GM19395 (cell line): ENCODE measurements at regions not wholly inside any gene's neighbourhood (a gene's known extent, or its start where the extent isn't known, plus 50 kb on each side); places are given as distances from the start of the nearest gene placed in this dataset.
"Not testable (repeated sequence)": the region's sequence is repeated elsewhere in the genome, so short reads cannot be mapped to it uniquely, and the experiment has no call there.

ENCODE experiments used
- ATAC-seq: cut with Tn5 transposase; IDR thresholded peaks from one replicate; pipeline ENCODE4 v1.9.1; 2021; ENCODE audit warnings: mild to moderate bottlenecking, moderate library complexity; ENCODE audit not compliant: unreplicated experiment

DNA sequence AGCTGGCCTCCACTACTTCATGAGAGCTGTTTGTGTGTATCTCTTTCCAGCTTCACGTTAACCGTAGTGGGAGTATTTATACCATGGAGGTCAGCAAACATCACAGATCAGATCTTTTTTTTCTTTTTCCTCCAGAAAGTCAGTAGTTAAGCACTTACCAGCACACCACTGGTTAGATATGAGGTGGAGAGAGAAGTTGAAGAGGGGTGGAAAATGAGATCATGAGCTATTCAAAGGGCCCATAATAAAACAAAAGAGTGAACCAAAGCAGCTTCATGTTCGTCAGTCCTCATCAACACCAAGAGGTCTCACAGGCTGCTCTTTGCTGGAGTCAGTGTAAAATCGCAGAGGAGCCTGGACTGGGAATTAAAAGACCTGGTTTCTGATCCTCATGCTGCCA lies 125.1 kb upstream of the SGK1 start:
- ATAC-seq: no peak

DNA sequence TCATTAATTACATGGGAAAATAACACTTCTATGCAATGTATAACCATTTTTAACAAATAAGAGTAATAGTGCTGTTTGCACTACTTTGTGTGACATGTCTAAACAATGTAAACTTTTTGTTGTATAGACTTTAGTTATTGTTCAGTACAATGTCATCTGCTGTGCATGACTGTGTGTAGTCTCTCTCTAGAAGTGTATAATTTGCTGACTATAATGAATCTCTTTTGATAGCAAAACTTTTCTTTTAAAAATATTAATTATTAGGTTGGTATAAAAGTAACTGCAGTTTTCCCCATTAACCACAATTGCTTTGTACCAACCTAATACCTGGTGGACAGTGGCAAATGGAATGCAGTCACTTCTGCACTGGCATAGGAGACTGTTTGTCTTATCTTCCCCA lies 124.2 kb upstream of the SGK1 start:
- no peak for ATAC-seq

DNA sequence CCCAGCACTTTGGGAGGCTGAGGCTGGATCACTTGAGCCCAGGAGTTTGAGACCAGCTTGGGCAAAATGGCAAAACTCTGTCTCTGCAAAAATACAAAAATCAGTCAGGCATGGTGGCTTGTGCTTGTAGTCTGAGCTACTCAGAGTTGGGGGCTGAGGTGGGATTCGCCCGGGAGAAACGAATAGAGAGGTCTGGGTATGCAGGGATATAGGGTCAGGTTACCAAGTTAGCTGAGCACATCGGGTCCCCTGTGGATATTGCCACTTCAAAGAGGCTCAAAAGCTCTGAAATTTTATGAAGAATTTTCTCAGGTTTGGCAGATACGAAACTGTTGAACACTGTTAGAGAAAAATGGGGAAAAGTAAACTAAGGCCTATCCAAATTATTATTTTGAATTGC lies 120.9 kb upstream of the SGK1 start:
- ATAC-seq: no peak

DNA sequence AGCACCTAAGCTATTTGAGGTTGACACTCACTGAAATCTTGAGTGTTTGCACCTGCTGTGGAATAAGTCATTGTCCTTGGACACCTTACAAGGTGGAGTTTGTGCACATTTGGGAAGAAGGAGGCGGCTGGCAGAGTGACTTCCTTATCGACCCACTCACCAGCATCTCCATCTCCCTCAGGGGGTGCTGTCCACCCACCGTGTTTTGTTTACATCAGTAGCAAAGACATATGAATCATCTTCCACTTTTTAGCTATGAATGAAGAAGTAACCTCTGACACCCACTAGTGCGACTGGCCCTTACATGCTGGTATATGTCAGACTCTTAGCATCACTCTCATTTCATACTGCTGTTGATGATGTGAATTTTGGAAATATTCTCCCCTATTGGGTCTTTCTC lies 119.5 kb upstream of the SGK1 start:
- ATAC-seq: peak; percentile 43

DNA sequence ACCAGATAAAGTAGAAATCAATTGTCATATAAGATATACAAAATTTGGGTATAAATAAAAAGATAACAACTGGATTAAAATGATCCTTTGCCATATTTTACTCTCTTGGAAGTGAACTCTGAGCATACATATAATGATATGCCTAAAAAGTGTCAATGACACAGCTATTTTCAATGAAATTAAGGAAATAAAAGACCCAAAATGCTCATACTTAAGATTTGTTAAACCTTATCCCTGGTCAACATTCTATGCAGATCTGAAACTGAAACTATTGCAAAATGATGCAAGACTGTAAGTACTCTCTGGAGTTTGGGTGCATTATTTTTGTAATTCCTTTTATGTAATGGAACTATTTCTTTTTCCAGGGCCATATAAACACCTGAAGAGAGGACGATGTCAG lies 119.0 kb upstream of the SGK1 start:
- peak; percentile 37 for ATAC-seq

DNA sequence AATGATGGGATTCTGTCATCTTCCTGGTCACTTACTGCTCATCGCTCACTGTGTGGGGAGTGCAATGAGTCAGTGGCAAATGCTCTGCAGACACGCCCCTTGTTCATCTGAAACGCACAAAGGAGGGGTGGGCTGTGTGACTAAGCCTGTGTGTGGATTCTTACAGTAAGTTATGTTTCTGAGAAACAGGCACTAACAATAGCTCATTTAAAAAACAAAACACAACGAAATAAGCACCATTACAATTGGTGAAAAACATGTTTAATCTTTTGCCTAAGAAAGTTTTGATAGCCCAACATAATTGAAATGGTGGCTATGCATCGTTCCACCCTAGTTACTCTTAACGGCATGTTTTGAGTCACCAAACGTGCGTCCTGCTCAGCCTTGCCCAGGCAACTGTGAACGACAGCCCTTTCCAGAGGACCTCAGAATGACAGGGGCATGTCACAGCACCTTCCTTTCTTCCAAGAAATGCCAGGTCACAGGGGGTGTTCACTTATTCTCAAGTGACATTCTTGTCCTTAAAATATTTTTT lies 118.4 kb upstream of the SGK1 start:
- ATAC-seq: peak; percentile 95

DNA sequence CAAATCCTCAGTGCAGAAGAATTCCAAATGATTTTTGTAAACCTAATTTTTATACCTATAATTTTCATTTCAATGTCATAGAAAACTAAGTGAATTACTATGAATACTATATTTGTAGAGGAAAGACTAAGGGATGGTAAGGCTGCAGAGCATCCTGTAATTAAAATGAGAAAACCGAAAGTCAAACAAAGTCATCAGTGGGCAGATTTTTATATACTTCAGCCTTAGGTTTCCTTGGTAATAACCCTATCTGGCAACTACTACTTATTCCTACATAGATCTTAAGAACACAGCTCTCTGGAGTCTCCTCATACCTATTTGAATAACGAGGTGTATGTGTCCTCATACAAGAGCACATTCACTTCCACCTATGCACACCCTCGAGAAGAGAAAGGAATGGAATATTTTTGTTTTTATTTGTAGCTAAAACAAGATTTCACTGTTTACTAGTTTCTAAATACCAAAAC lies 117.9 kb upstream of the SGK1 start:
- ATAC-seq: no peak

DNA sequence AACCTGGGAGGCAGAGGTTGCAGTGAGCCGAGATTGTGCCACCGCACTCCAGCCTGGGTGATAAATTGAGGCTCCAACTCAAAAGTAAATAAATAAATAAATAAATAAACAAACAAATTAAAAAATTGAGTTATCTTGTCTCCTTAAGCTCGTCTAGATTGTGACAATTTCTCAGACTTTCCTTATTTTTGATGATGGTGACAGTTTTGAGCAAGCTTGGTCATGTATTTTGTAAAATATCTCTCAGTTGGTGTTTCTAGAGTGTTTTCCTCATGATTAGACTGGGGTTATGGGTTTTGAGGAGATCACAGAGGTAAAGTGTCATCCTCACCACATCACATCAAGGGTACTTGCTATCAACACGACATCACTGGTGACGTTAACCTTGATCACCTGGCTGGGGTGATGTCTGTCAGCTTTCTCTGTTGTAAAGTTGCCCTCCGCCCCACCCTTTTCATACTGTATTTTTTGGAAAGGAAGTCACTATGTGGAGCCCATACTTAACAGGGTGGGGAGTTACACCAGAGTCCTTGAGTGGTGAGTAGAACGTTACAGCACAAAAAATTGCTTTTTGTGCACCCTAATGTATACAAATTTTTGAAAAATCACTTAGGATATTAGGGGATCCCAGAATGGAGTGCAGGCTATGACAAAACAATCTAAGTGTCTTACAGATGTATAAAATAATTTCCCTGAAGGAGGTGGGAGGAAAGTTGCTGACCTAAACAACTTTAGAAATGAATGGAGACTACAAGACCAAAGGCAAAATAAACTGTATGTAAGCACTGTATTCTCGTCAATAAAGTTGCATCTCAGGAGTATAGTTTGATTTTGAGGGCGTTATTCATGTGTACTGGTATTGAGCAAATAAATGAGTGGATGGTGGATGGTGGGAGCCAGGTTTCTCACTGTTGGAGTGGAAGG lies 116.4 kb upstream of the SGK1 start:
- ATAC-seq: no peak

DNA sequence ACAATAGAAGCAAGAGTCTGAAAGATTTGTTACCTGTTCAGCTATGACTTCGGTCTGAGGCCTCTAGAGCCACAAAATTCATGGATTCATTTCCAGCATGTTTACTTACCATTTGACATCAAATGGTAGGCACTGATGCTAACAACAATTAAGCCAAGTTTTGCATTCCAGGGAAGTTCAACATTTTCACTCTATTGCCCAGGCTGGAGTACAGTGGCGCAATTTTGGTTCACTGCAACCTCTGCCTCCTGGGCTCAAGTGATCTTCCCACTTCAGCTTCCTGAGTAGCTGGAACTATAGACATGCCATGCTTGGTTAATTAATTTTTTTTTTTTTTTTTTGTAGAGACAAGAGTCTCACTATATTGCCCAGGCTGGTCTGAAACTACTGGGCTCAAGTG lies 114.1 kb upstream of the SGK1 start:
- no peak for ATAC-seq

DNA sequence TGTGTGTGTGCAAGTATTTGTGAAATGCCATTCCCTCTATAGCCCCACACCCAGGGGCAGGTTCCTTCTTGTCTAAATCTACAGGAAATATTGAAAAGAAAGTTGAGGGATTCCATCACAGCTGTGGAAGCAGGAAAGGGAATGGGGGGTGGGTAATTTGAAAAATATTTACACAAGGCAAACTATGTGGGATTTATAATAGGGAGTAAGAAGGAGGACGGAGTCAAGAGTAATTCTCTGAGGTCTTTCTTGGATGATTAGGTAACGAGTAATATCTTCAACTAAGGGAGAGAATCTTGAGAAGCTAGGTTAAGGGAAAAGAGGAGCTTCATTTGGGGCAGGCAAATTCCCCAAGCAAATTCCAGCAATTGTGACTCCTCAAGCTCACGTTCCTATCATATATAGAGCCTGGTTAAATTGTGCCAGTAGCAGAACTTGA lies 113.5 kb upstream of the SGK1 start:
- no peak for ATAC-seq

DNA sequence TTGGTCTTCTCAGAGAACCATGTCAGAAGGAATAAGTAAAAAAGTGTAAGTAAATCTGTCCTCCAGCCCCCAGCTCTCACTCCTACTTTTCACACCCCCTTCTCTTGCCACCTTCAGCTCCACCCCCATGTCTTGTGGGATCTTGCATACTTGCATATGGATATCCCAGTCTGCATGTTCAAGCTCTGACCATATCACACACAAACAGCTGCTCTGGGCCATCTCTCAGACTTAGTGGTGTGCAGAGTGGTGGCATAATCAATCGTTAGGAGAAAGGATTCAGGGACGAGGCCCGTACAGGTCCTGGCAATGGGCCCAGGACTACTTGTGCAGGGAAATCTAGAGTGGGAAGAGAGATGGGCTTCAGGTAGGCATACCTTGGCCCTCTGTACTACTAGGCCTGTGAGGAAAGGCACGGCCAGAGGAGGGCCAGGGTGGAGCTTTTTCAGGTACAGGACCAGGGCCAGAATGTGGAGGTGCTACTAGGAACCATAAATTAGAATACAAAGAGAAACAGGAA lies 112.0 kb upstream of the SGK1 start:
- no peak for ATAC-seq

DNA sequence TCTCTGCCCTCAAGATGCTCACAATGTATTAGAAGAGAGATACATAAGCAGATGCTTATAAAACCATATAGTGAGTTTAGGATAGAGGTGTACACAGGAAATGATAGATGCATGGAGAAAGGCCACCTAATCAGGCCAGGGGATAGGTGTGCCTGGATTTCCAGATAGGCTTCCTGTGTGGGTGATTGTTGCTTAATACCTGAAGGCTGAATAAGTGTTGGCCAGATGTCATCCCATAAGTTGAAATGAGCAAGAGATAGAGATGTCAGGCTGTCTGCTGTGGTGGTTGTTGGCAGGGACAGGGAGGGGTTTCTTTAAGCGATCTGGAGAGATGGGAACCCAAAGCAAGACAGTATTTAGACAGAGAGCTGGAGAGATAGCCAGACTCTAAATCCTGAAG lies 109.8 kb upstream of the SGK1 start:
- ATAC-seq: no peak

DNA sequence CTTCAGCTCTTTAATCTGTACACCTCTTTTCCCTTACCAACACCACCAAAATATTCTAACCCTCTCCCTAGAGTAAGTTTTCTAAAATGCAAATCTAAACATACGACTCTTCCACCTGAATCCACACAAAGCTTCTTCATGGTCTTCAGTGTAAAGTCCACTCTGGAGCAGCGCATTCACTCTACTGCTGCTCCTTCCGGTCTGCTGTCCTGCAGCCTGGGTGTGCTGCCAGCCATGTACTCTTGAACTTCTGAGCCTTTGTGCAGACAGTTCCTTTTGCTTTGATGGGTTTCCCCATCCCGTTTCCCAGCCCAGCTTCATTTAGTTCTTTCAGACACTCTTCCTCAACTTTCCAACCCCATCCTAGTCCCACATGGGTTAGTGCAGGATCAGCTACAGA lies 108.7 kb upstream of the SGK1 start:
- ATAC-seq: no peak

DNA sequence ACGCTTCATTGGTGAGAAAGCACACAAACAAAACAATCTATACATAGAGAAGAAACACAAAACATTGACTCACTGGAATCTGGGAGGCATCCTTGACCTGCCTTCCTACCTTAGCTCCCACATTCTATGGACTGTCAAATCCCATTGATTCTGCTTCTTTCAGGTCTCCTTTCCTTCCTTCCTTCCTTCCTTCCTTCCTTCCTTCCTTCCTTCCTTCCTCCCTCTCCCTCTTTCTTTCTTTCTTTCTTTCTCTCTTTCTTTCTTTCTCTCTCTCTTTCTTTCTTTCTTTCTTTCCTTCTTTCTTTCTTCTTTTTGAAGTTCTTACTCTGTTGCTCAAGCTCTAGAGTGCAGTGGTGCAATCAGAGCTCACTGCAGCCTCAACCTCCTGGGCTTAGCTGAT lies 108.0 kb upstream of the SGK1 start:
- not testable (repeated sequence) for ATAC-seq

DNA sequence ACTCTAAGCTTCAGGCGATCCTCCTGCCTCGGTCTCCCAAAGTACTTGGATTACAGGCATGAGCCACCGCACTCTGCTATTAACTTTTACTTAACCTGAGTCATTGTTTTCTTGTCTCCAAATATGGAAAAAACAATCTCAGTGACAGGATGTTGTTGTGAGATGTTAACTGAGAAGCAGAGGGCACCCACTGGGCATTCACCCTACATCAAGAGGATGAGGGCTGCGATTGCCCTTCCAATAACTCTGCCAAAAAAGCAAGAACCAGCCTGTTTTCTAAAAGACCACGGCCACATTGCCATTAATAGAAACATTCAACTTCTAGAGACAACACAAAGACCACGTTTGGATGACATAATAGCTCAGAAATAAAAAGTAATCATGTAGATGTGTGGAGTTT lies 107.6 kb upstream of the SGK1 start:
- no peak for ATAC-seq

DNA sequence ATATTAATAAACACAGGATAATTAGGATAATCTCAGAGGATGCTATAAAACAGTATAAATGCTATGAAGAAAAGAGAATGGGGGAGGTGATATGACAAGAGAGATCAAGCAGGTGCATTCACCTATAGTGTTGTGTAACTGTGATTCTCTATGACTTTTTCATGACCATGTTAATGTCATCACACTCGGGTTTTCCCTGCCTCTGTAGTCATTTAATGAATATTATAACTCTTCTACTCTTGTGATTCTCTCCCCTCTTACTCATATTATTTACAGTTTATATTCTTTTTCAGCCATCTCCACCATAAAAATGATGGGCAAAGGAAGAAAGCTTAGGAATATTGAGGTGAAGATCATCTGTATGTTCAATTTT lies 106.9 kb upstream of the SGK1 start:
- no peak for ATAC-seq

DNA sequence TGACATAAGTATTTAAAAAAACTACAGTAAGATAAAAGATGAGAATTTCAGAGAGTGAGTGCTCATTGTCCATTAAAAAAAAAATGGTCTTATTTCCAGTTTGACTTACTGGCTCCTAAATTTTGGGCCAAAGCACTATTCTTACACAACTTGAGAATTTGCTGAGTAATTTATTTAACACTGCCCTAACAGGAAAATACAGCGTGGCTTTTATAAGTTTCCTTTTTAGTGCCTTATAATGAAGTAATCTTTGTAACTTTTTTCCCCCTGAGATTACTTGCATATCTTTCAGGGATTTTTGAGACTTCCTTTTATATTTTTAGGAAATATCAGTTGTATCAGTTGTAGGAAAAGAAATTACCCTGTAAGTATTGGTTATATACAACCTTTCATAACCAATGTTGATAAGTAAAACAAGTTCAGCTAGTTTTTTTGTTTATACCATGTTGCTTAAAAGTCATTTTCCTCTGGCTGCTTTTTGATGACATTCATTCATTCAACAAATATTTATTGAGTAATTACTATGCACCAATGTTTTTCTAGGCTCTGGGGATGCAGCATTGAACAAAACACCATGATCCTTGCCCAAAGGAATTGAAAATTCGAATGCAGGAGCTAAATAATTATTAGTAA lies 106.4 kb upstream of the SGK1 start:
- ATAC-seq: no peak

DNA sequence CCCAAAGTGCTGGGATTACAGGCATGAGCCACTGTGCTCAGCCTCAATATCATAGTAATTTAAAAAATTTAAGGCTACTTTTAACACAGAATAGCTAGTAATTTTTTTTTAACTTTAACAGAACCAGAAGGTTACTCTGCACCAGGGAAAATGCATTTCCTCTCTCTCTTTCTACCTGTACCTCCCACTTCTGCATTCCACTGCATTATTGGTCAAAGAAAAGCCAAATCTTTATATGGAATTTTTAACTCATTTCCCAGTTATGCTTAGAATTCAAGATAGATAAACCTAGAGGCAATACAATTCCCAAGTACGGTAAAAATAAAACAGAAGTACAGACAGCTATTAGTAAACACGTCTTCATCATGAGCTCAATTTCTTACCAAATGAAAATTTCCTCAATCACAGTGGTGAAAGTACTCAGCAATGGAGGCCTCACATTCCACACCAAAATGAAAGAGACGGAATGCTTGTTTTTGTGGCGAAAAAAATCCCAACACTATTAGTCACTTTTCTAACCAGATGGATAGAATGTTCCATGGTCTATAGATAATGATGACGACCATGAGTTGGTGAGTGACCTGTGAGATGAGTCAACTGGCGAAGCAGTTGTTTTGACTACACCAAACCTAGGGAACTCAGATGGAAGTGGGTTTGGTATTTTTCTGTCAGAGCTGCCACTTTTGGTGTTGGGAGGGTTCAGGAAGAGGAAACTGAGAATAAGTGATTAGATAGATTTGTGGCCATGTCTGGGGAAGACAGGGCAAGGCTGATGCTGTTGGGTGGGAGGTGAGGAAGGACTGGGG lies 104.7 kb upstream of the SGK1 start:
- no peak for ATAC-seq

DNA sequence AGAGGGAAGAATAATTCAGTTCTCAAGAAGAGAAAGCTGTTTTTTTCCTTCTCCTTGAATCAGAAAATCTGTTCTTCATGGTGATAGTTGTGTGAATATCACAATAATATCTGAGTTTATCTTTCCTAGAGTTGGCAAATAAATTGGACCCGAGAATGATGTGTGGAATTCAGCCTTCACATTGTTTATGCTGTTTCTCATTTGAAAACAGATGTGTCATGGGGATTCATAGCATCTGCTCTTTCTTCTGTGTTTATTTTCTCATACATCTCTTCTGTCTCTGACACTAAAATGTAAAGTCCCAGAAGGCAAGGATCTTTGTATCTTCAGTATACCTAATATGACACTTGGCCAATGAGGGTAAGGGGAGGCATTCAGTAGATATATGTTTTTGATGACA lies 103.6 kb upstream of the SGK1 start:
- no peak for ATAC-seq

DNA sequence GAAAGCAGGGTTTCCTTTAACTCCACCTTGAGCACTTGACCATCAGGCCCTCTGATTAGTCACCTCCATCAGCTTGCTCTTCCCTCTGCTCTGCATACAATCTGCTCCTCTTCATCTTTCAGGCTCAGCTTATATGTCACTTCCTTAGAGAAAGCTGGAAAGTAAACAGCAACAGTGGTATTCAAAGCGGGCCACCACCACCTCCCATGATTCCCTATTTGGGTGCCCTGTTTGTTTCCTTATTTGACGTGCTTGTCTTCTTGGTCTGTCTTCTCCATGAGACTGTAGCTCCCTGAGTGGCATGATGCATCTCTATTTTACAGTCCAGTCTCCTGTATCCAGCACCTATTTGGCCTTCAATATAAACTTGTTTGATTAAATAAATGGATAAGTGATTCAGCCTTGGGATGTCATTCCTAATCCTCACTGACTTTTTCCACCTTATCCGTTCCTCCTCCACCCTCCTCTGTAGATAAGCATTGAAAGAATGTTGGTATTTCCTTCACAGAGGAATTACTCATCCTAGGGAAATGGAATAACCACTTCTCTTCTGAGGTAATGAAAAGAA lies 102.8 kb upstream of the SGK1 start:
- ATAC-seq: no peak

DNA sequence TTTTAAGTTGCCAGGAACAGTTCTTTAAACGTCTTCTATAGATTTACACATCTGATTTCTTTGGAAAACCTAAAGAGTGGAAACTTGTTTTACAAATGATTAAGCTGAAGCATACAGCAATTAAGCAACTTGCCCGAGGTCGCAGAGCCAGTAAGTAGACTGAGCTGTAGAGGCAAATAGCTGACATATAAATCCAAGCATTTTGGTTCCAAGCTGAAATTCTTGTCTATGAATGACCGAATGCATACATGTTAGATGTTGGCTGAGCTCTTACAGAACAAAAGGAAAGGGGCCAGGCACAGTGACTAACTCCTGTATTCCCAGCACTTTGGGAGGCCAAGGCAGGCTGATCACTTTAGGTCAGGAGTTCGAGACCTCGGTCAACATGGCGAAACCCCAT lies 101.8 kb upstream of the SGK1 start:
- ATAC-seq: no peak
